GM13976 (cell line): ENCODE measurements at regions not wholly inside any gene's neighbourhood (a gene's known extent, or its start where the extent isn't known, plus 50 kb on each side); places are given as distances from the start of the nearest gene placed in this dataset.

Experiments
- DNase-seq: peaks from one replicate; pipeline ENCODE4 v3.0.0; 2012; ENCODE audit warnings: low spot score
- CTCF ChIP-seq: IDR thresholded peaks from 2 replicates; pipeline ENCODE4 v1.5.1; 2012; ENCODE audit warnings: borderline replicate concordance, mild to moderate bottlenecking; ENCODE audit not compliant: insufficient read depth; ENCODE audit errors: extremely low read depth, missing control alignments, control extremely low read depth
- in situ Hi-C: fragments of 300-500 bp; cut with MboI; formaldehyde crosslinking; loops from one replicate; pipeline ENCODE4 v1.12.0; 2022; ENCODE audit warnings: low sequenced_read_pairs, mixed read lengths, inconsistent platforms; ENCODE audit not compliant: unreplicated experiment

- no peak for DNase-seq
- TF ChIP-seq CTCF, result no peak
- in situ Hi-C loops, result no loop called here
Measured at GRCh38 chr5:147084702-147085101, 150.1 kb upstream of the STK32A start.

- TF ChIP-seq CTCF, result no peak
- in situ Hi-C loops, result no loop called here
- no peak for DNase-seq
Measured at GRCh38 chr5:147085409-147085808, 149.4 kb upstream of the STK32A start.

GRCh38 chr5:147092044-147092443, 142.8 kb upstream of the STK32A start:
- in situ Hi-C loops, result no loop called here
- DNase-seq, result no peak
- TF ChIP-seq CTCF, result no peak

GRCh38 chr5:147093138-147093537, 141.7 kb upstream of the STK32A start:
- DNase-seq, result no peak
- no peak for TF ChIP-seq CTCF

GRCh38 chr5:147095740-147096139, 139.1 kb upstream of the STK32A start:
- no peak for DNase-seq
- in situ Hi-C loops, result no loop called here
- TF ChIP-seq CTCF, result no peak

More at GRCh38 chr5:147093138-147093537, 141.7 kb upstream of the STK32A start:
- in situ Hi-C loops, result no loop called here

- peak; percentile 15 for DNase-seq
- TF ChIP-seq CTCF, result peak; percentile 8
- in situ Hi-C loops, result no loop called here
Measured at GRCh38 chr5:147098233-147098790, 136.5 kb upstream of the STK32A start.
